Esophagus squamous epithelium (tissue), 4 donors: ENCODE measurements at regions not wholly inside any gene's neighbourhood (a gene's known extent, or its start where the extent isn't known, plus 50 kb on each side); places are given as distances from the start of the nearest gene placed in this dataset.

Source experiments
- CTCF ChIP-seq, 6 experiments: fragments of 450-650 bp in 4 of 6; fragments of 200-600 bp in 2 of 6; sonication (generic) in 2 of 6; IDR thresholded peaks; one replicate each; pipeline ENCODE4 v1.5.1; 2016 to 2019; ENCODE audit warnings: antibody characterized with exemption in 6 of 6, mild to moderate bottlenecking in 4 of 6, moderate library complexity in 4 of 6
- POLR2A ChIP-seq, 4 donors: fragments of 450-650 bp; IDR thresholded peaks; one replicate each; pipeline ENCODE4 v1.6.1; 2017; ENCODE audit warnings: antibody characterized with exemption in 4 of 4, mild to moderate bottlenecking in 4 of 4, moderate library complexity in 3 of 4

GRCh38 chr6:155517294-155517693 is 61.7 kb upstream of the NOX3 start:
- no peak for TF ChIP-seq POLR2A (IDR thresholded peaks at IDR 0.05)
- no peak for TF ChIP-seq CTCF (IDR thresholded peaks at IDR 0.05)
